ENCODE measurements at regions not wholly inside any gene's neighbourhood (a gene's known extent, or its start where the extent isn't known, plus 50 kb on each side); places are given as distances from the start of the nearest gene placed in this dataset.
A peak's percentile ranks its signal among the peaks of the same experiment; 100 is the strongest.

DNA sequence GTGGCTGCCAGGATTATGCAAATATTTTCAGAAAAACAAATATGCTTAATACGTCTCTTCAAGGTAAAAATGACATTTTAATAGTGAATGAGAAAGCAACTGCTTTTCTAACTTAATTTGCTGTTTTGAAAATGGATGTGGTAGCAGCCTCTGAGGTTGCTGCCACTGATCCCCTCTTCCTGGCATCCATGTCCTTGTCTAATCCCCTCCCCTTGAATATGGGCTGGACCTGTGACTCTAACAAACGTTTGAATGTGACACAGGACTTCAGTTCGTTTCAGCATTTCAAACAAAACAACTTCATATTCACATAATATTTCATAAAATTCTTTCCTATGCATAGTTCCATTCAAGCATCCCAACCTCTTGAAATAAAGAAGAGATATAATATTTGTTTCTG lies 64.2 kb upstream of the SLC38A2 start:
- no peak overlapping the region for H3K27ac ChIP-seq
- intact Hi-C loops (cut with DNase I), result no loop called here
- no peaks in the 10 kb centered on the region for H3K27me3 ChIP-seq
- ATAC-seq, result no peak
- TF ChIP-seq POLR2A (IDR thresholded peaks at IDR 0.05), result no peak
- TF ChIP-seq, protein P1, sequence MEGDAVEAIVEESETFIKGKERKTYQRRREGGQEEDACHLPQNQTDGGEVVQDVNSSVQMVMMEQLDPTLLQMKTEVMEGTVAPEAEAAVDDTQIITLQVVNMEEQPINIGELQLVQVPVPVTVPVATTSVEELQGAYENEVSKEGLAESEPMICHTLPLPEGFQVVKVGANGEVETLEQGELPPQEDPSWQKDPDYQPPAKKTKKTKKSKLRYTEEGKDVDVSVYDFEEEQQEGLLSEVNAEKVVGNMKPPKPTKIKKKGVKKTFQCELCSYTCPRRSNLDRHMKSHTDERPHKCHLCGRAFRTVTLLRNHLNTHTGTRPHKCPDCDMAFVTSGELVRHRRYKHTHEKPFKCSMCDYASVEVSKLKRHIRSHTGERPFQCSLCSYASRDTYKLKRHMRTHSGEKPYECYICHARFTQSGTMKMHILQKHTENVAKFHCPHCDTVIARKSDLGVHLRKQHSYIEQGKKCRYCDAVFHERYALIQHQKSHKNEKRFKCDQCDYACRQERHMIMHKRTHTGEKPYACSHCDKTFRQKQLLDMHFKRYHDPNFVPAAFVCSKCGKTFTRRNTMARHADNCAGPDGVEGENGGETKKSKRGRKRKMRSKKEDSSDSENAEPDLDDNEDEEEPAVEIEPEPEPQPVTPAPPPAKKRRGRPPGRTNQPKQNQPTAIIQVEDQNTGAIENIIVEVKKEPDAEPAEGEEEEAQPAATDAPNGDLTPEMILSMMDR (IDR thresholded peaks at IDR 0.05), result no peak
- no peak overlapping the region for H3K4me3 ChIP-seq
- 42% methylated on average over 3 of the region's 3 CpGs for WGBS, 2 donors
- no peaks in the 10 kb centered on the region for H3K9me3 ChIP-seq
- H3K36me3 ChIP-seq (replicated peaks in 1 of 2; ENCODE audit: insufficient read depth in 1 of 2, low read depth in 2 of 2), result no peaks in the 10 kb centered on the region
- no peak for DNase-seq
- H3K4me1 ChIP-seq, result no peaks in the 10 kb centered on the region

DNA sequence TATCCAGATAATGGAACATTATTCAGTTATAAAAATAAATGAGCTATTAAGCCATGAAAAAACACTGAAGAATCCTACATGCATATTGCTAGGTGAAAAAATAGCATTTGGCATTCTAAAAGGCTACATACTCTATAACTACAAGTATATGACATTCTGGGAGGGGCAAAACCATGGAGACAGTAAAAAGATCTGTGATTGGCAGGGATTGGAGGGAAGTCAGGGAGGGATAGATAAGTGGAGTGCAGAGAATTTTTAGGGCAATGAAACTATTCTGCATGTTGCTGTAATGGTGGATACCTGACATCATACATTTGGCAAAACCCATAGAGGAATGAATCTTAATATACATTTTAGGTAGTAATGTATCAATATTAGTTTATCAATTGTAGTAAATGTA lies 63.1 kb upstream of the SLC38A2 start:
- H3K4me3 ChIP-seq, result no peak overlapping the region
- no peak for TF ChIP-seq POLR2A (IDR thresholded peaks at IDR 0.05)
- TF ChIP-seq, protein P1 (IDR thresholded peaks at IDR 0.05), result no peak
- H3K27ac ChIP-seq, result no peak overlapping the region
- peaks cover 4% of the 10 kb centered on the region for H3K4me1 ChIP-seq
- no peaks in the 10 kb centered on the region for H3K36me3 ChIP-seq (replicated peaks in 1 of 2; ENCODE audit: insufficient read depth in 1 of 2, low read depth in 2 of 2)
- no peaks in the 10 kb centered on the region for H3K27me3 ChIP-seq
- DNase-seq (no peak), ATAC-seq (no peak)
- H3K9me3 ChIP-seq, result no peaks in the 10 kb centered on the region
- intact Hi-C loops (cut with DNase I), result no loop called here

DNA sequence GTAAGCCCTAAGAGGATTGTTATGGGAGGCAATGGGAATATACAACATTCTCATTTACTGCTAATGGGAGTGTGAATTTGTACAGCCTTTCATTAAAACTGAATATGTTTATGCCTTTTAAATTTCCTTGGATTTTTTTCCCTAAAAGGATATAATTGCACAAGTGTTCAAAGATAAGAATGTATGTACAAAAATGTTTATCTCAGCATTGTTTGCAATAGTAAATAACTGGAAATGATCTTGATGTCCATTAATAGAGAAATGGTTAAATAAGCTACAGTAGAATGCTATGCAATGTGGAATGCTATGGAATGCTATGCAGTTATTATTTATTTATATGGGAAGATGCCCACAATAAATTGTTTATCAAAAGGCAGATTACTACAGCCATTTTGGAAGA lies 62.5 kb upstream of the SLC38A2 start:
- Histone ChIP-seq H3K9me3 (no peaks in the 10 kb centered on the region), H3K27me3 (no peaks in the 10 kb centered on the region), H3K4me1 (peaks cover 10% of the 10 kb centered on the region), H3K27ac (no peak overlapping the region), H3K36me3 (replicated peaks in 1 of 2; ENCODE audit: insufficient read depth in 1 of 2, low read depth in 2 of 2) (no peaks in the 10 kb centered on the region), H3K4me3 (no peak overlapping the region)
- DNase-seq (no peak), ATAC-seq (no peak)
- TF ChIP-seq, protein P1 (IDR thresholded peaks at IDR 0.05), result no peak
- no peak for TF ChIP-seq POLR2A (IDR thresholded peaks at IDR 0.05)
- intact Hi-C loops (cut with DNase I), result no loop called here

DNA sequence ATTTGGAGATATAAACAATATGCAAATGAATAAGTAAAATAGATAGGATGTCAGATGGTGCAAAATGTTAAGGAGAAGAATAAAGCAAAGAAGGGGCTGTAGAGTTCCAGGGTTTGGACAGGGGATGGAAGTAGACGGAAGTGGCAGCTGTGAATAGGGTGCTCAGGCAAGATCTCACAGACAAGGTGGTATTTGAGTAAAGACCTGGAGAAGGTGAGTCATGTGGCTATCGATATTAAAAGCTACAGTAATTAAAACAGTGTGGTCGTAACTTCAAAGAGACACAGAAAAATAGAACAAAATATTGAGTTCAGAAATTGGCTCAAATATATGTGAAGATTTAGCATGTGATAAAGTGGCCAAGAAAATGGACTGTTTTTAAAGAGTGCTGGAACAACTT lies 61.3 kb upstream of the SLC38A2 start:
- H3K27me3 ChIP-seq, result no peaks in the 10 kb centered on the region
- ATAC-seq (no peak), DNase-seq (no peak)
- intact Hi-C loops (cut with DNase I), result no loop called here
- H3K4me3 ChIP-seq, result no peak overlapping the region
- H3K4me1 ChIP-seq, result peaks cover 16% of the 10 kb centered on the region
- no peaks in the 10 kb centered on the region for H3K9me3 ChIP-seq
- no peak overlapping the region for H3K27ac ChIP-seq
- TF ChIP-seq, protein P1 (IDR thresholded peaks at IDR 0.05), result no peak
- TF ChIP-seq POLR2A (IDR thresholded peaks at IDR 0.05), result no peak
- 96% methylated on average over 3 of the region's 3 CpGs for WGBS, 2 donors
- H3K36me3 ChIP-seq (replicated peaks in 1 of 2; ENCODE audit: insufficient read depth in 1 of 2, low read depth in 2 of 2), result no peaks in the 10 kb centered on the region

DNA sequence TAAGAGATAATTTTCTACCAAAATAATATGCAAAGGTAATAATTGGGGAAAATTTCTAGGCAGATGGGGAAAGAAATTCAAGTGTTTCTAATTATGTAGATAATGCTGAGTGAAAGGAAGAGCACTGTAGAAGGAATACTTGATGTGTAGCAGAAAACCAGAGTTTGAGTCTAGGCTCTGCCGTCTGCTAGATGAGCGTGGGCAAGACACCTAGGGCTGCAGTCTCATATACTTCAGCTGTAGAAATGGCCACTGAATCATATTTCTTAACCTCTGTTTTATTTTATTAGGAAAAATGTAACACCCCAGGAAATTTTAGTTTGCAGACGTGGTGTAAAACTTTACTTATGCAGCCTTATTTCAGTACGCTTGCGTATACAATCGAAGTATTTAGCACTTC lies 59.8 kb upstream of the SLC38A2 start:
- Histone ChIP-seq H3K36me3 (replicated peaks in 1 of 2; ENCODE audit: insufficient read depth in 1 of 2, low read depth in 2 of 2) (no peaks in the 10 kb centered on the region), H3K9me3 (no peaks in the 10 kb centered on the region), H3K4me3 (no peak overlapping the region), H3K27me3 (no peaks in the 10 kb centered on the region), H3K27ac (peak overlapping the region in 1 of 4 donors; percentile 41), H3K4me1 (peaks cover 16% of the 10 kb centered on the region)
- 88 to 91% methylated on average over 6 of the region's 6 CpGs for WGBS, 2 donors
- no peak for TF ChIP-seq POLR2A (IDR thresholded peaks at IDR 0.05)
- TF ChIP-seq, protein P1 (IDR thresholded peaks at IDR 0.05), result no peak
- no peak for DNase-seq
- intact Hi-C loops (cut with DNase I), result no loop called here
- no peak for ATAC-seq

All from body of pancreas (tissue), 4 donors.